ENCODE measurements at regions not wholly inside any gene's neighbourhood (a gene's known extent, or its start where the extent isn't known, plus 50 kb on each side); places are given as distances from the start of the nearest gene placed in this dataset.

GRCh38 chr9:19663570-19663969, 125.3 kb downstream of the SLC24A2 start:
- TF ChIP-seq CTCF (IDR thresholded peaks at IDR 0.05) (no peak), POLR2A (IDR thresholded peaks at IDR 0.05) (no peak)

Measured in Peyer's patch (tissue), 4 donors.